GM12874 (cell line): ENCODE measurements at regions not wholly inside any gene's neighbourhood (a gene's known extent, or its start where the extent isn't known, plus 50 kb on each side); places are given as distances from the start of the nearest gene placed in this dataset.

Experiments
- CTCF ChIP-seq: IDR thresholded peaks from 2 replicates; pipeline ENCODE4 v1.5.1; 2011; ENCODE audit warnings: low read depth, mild to moderate bottlenecking, control low read depth, low read length, moderate library complexity; ENCODE audit not compliant: insufficient read depth

GRCh38 chr6:156471000-156471399, 306.2 kb upstream of the ARID1B start:
- no peak for TF ChIP-seq CTCF

- TF ChIP-seq CTCF = no peak
Observed at GRCh38 chr6:156464100-156464878, 312.9 kb upstream of the ARID1B start.

GRCh38 chr6:156461647-156462046, 315.5 kb upstream of the ARID1B start:
- TF ChIP-seq CTCF = no peak

GRCh38 chr6:156457601-156458000, 319.6 kb upstream of the ARID1B start:
- no peak for TF ChIP-seq CTCF

- no peak for TF ChIP-seq CTCF
Observed at GRCh38 chr6:156455847-156456246, 321.3 kb upstream of the ARID1B start.

GRCh38 chr6:156454867-156455266, 322.3 kb upstream of the ARID1B start:
- no peak for TF ChIP-seq CTCF

GRCh38 chr6:156451726-156452125, 325.5 kb upstream of the ARID1B start:
- no peak for TF ChIP-seq CTCF
